Erythroblast (primary cell): ENCODE measurements at regions not wholly inside any gene's neighbourhood (a gene's known extent, or its start where the extent isn't known, plus 50 kb on each side); places are given as distances from the start of the nearest gene placed in this dataset.

Experiments used
- GATA1 ChIP-seq: IDR thresholded peaks from 2 replicates; pipeline ENCODE4 v1.6.1; 2011; ENCODE audit warnings: low read depth, mild to moderate bottlenecking, control low read depth, low read length, moderate library complexity
- POLR2A ChIP-seq: IDR thresholded peaks from 2 replicates; pipeline ENCODE4 v1.6.1; 2011; ENCODE audit warnings: mild to moderate bottlenecking, low read length

GRCh38 chr10:35911233-35911632 lies 269.1 kb upstream of the FZD8 start:
- TF ChIP-seq POLR2A (no peak), GATA1 (no peak)
